ENCODE measurements at regions not wholly inside any gene's neighbourhood (a gene's known extent, or its start where the extent isn't known, plus 50 kb on each side); places are given as distances from the start of the nearest gene placed in this dataset.

GRCh38 chr5:4366628-4367027 lies 771.0 kb downstream of the IRX1 start:
- no peak for TF ChIP-seq EZH2 (IDR thresholded peaks at IDR 0.05; ENCODE audit: insufficient read depth, low read length)
- TF ChIP-seq, protein P1, sequence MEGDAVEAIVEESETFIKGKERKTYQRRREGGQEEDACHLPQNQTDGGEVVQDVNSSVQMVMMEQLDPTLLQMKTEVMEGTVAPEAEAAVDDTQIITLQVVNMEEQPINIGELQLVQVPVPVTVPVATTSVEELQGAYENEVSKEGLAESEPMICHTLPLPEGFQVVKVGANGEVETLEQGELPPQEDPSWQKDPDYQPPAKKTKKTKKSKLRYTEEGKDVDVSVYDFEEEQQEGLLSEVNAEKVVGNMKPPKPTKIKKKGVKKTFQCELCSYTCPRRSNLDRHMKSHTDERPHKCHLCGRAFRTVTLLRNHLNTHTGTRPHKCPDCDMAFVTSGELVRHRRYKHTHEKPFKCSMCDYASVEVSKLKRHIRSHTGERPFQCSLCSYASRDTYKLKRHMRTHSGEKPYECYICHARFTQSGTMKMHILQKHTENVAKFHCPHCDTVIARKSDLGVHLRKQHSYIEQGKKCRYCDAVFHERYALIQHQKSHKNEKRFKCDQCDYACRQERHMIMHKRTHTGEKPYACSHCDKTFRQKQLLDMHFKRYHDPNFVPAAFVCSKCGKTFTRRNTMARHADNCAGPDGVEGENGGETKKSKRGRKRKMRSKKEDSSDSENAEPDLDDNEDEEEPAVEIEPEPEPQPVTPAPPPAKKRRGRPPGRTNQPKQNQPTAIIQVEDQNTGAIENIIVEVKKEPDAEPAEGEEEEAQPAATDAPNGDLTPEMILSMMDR (IDR thresholded peaks at IDR 0.05; ENCODE audit: insufficient read depth, low read depth, low read length): no peak
